DMS79 (cell line): ENCODE measurements at regions not wholly inside any gene's neighbourhood (a gene's known extent, or its start where the extent isn't known, plus 50 kb on each side); places are given as distances from the start of the nearest gene placed in this dataset.

Source experiments
- DNase-seq: peaks from one replicate; lab custom pipeline; 2025; lab: John Stamatoyannopoulos, UW

DNA sequence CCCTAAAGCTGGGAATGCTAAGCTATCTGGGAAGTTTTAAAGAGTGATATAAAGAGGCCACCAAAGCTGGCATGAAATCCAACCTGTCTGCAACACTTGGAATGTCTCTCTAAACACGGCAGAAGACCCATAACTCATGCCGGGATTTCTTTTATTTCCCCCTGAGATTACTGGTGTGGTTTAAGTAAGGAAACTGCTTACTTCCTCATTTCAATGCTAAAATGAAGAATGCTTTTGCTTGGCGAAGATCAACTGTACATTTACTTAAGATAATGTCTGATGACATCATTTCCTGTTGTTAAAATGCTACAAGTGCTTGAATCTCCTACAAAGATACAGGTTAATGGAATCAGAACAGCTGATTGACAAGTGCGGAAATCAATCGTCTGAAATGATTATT is 353.8 kb upstream of the SALL3 start:
- DNase-seq, result no peak

GRCh38 chr18:78627551-78628346 is 351.9 kb upstream of the SALL3 start:
- DNase-seq, result no peak

- no peak for DNase-seq
Observed at GRCh38 chr18:78629426-78629825, 350.2 kb upstream of the SALL3 start.

DNA sequence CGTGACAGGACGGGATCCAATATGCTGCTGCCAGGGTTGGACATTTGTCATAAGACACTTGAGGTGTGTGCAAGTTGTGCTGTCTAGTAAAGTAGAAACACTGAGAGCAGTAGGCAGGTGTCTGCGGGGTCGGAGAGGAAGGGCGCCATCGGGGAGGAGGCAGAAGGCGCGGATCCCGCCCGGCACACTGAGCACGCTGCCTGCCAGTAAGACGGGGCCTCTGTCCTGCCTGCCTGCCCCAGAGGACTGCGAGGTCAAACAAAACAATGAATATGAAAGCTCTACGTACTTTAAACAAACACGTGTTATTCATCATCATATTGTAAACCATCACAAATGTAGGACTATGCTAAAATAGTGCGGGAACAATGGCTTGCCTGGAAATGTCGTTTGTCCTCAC is 349.3 kb upstream of the SALL3 start:
- no peak for DNase-seq

DNA sequence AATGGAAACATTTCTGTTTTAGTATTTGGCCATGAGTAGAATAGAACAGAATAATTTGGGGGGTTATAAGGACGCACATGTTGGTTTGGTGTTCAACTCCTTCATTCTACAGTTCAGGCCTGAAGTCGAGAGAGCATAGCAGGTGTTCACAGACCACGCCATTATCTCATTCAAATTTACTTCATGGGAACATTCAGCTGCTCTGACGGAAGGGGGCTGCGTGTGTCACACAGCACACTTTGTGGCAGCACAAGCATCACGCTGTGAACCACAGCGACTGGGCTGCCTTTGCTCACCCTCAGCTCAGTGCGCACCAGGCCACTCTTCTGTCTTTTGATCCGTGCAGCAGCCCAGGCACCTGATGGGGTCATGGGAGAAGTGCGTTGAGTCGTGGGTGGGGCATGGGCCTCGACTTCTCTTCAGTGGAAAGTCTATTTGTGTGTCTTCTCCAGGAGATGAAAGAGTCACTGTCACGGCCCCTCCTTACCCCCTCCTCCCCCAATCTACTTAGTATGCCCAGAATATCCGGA is 348.6 kb upstream of the SALL3 start:
- DNase-seq, result no peak

DNA sequence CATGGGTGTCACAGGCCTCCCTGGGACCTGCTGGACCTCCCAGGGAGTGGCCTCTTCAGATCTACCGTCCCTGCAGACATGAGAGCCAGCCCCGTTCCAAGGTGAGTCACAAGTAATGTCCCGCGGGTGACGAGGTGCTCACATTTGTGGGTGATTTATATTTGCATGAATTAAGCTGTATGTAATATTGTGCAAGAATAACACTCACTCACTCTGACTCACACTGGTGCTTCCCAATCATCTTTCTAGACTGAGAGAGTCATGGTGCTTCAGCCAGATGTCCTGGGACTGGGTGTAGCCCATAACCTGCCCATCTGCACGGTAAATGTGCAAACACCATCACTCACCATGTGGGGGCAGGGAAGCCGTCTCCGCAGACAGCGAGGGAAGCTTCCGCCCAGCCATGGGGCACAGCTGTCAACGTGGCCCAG is 347.5 kb upstream of the SALL3 start:
- DNase-seq, result no peak

DNA sequence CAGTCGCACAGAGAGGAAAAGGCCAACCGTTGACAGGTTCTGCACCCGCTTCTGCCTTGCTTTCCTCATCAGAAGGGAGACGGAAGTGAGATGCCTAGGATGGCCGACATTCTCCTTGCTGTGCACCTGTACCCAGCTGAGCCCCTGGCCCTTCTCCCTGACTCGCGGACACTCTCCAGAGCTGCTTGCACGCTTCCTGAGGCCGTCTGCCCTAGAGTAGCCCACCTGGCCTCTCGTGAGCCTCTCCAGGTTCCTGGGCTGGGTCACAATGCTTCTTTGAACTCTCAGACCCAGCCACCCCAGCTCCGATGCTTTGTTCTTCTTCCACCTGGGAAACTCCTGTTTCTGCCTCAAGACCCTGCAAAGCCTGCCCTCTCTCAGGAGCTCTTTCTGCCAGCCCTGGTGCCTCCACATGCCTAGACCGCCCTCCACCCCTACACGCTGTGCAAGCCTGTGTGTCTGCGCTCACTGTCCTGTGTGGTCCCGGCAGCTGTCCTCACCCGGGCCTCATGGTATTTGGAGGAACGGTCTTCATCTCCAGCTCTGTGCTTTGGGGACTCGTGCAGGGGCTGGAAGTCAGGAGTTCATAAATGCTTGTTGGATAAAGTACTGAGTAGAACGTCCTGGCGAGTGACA is 345.4 kb upstream of the SALL3 start:
- no peak for DNase-seq

DNA sequence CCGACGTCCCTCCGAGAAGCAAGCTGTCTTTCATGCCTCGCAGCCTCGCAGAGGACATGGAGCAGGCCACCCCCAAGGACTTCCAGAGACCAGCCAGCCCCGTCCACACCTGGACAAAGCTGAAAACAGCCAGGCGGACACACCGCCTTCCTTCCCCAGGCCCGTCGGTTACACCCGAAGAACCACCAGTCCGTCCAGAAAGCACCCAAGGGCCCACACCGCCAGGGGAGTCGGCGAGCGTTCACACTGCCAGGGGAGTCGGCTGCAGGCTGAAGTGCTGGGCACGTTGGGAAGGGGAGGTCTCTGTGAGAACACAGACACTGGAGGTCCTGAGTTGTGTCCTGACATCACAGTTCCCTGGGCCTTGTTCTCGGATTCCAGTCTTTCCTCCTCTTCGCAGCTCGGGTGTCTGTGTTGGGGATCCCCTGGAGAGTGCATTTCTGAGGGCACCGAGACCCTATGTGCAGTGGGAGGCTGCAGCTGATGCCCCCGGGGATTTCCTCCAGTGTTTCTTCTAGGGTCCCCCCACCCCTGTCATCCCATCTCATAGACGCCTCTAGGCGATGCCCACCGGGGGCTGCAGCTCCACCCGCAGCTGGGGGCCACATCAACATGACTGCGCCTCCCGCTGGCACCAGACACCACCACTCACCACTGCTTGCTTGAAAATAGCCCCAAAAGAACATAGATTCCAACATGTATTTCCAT is 344.4 kb upstream of the SALL3 start:
- no peak for DNase-seq

DNA sequence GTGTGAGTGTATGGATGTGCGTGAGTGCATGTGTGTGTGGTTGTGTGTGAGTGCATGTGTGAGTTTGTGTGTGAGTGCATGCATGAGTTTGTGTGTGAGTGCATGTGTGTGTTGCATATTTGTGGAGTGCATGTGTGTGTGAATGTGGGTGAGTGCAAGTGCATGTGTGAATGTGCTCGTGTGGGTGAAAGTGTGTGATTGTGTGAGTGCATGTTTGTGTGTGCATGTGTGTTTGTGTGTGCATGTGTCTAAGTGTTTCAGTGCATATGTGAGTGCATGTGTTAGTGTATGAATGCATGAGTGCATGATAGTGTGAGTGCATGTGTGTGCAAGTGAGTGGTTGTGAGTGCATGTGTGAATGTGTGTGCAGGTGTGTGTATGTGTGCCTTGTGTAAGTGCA is 343.4 kb upstream of the SALL3 start:
- DNase-seq, result no peak

- DNase-seq, result no peak
Observed at GRCh38 chr18:78637442-78638402, 341.9 kb upstream of the SALL3 start.

DNA sequence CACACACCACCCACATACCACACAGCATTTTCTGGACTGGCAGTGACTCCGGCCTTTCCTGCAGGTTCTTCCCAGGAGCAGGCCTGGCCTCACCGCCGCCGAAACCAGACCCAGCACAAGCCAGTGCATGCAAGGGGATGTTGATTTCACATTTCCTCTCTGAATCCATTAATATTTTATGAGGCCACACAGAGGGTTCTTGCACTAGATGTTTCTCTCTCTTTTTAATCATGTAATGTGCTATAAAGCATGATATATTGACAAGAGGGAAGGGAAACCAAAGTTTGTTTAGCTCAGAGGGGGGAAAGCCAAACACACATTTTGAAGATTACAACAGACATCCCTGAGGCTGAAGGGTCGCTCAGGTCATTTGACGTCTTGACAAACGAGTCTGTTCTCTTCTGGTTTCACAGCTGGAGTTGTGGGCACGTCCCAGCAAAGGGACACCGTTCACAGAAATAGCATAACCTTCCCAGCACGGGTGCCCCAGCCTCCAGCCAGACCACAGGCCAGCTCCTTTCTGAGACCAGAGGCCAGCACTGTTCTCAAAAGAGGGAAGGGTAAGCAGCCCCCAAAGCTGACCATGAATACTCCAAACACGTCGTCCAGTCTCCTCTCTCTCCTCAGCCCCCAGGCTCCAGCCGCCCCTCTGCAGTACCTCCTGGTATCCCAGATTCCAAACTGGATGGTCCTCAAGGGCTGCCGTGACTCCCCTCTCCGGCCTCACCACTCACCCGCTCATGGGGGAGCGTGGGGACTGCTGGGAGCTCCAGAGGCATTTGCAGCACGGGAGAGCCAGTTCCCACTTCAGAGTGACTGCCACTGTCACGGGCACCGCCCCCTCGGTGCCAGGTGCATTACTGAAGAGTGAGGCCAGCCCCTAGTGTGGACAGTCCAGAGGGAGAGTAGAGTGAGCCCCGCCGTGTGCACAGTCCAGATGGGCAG is 340.3 kb upstream of the SALL3 start:
- no peak for DNase-seq

GRCh38 chr18:78640246-78640995 is 339.2 kb upstream of the SALL3 start:
- no peak for DNase-seq

DNA sequence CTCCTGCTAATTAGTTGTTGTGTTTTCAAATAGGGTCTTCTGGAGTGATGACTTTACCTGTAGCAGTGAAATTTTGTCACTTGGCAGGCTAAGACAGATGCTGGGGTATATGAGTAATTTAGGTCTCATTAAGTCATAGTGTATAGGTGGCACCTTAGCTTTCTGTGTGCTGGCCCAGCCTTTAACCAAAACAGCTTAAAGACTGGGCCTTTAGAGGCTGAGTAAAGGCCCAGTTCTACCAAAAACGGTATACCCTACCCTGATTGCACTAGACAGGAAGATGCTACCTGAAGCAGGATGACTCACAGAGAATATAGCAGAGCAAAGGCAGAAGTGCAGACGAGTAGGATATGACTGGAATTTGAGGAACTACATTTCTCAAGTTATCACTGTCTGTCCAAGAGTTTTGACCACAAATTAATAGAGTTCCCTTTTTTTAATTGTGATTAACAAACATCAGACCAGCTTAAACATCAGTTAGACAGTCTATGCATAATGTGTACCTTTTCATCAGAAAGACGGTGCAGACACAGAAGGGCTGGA is 337.9 kb upstream of the SALL3 start:
- no peak for DNase-seq

DNA sequence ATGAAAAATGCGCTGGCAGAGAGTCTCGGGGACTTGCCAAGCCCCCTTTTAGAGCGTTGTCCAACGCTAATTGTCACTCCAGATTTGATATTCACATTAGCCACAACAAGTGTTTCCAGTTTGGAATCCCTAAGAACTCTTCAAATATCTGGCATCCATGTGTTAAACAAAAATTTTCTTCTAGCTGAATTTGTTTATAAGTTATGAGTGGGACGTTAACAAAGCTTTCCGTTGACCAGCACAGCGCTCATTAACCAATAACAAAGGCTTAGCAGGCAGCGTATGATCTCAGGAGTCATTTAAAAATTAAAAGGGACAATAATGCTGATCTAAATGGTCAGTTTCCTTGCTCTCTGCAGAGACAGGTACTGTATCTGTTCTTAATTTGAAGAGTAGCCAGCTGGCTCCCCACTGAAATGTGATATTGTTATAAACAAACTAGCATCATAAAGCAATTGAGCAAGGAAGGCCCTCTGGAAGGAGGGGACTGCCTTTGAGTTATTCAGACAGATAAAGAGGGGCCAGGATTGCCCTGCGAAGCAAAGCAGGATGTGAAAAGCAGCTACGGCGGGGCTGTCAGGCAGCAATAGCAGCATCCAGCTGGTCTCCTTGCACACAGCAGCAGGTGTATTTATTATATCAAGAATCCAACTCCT is 337.2 kb upstream of the SALL3 start:
- DNase-seq, result no peak

DNA sequence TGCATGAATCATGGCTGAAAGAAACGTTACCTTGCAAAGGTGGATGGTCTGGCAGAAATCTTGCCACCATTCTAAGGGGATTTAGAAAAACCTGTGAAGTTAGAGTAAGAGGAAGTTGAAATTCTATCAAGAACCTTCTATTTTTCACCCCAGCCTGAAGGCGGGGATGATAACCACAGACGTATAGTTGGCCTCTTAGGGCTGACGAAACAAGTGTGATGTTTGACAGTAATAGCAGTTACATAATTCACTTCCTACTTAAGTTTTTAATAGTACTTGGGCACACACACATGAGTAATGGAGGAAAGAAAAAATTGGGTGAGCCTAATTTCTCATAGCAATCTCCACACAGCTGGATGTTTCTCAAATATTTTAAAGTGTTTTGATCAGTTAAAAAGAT is 336.6 kb upstream of the SALL3 start:
- no peak for DNase-seq

DNA sequence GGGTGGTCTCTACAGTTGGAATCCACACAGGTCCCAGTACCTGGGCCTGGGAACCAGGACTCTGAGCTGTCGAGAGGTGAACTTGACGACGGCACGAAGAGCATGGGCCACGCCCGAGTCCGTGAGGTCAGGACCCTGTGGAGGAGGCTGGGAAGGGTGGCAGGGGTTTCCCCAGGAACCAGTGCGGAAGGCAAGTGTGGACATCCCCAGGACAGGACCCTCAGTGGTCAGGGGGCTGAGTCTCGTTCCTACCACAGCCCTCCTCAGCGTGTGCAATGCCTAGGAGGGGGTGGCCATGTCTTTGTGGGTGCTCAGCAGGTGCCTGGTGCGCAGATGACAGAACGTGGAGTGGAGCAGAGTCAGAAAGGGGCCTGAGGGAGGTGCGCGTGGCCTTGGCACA is 335.6 kb upstream of the SALL3 start:
- no peak for DNase-seq

DNA sequence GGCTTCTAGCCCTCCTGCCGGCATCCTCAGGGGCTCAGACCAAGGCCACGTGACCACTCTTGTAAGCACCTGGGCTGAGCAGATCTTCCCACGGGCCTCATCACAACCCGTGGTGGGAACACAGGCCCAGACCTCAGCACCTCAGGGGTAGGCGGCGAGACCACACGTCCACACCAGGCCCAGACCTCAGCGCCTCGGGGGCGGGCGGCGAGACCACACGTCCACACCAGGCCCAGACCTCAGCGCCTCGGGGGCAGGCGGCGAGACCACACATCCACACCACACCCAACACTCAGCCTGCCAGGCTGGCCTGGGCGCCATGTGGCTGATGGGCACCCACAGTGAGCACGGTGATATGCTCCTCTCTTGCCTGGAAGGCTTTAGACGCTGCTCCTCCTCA is 334.4 kb upstream of the SALL3 start:
- DNase-seq, result no peak

DNA sequence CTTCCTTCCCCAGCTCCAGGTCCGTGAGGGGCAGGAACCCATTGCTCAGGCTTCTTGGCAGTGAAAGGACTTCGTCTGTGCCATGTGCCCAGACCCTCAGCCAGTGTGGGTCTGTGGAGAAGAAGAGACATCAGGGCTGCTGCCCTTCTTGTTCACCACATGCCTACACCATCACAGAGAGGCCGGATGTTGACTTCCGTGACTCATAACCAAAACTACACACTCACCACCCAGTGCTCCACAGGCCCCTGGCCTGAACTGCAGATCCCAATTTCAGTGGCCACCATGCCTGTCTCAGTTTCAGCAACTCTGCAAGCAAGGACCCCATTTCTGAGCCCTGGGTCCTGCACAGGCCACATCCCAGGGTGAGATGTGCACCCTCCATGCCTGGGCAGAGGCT is 332.6 kb upstream of the SALL3 start:
- DNase-seq, result no peak

GRCh38 chr18:78649421-78649820 is 330.2 kb upstream of the SALL3 start:
- DNase-seq, result no peak
